ENCODE measurements at regions not wholly inside any gene's neighbourhood (a gene's known extent, or its start where the extent isn't known, plus 50 kb on each side); places are given as distances from the start of the nearest gene placed in this dataset.
A peak's percentile ranks its signal among the peaks of the same experiment; 100 is the strongest.

- Histone ChIP-seq H3K4me3 (no peak overlapping the region), H3K9me3 (no peaks in the 10 kb centered on the region), H3K27me3 (no peaks in the 10 kb centered on the region), H3K36me3 (no peaks in the 10 kb centered on the region), H3K4me1 (no peaks in the 10 kb centered on the region), H3K27ac (no peak overlapping the region)
- WGBS, 2 donors: 24 to 75% methylated on average over 1 of the region's 1 CpG
- no peak for TF ChIP-seq POLR2A (IDR thresholded peaks at IDR 0.05)
- no peak for TF ChIP-seq EP300 (IDR thresholded peaks at IDR 0.05)
- TF ChIP-seq POLR2AphosphoS5 (IDR thresholded peaks at IDR 0.05): no peak
- no peak for TF ChIP-seq CTCF (IDR thresholded peaks at IDR 0.05)
- no peak for DNase-seq
- intact Hi-C loops (cut with DNase I): no loop called here
These were observed 90.9 kb upstream of the GRAMD2B start for GRCh38 chr5:126332326-126332725.

- no peak for DNase-seq
- Histone ChIP-seq H3K27ac (no peak overlapping the region), H3K4me1 (peaks cover 0 to 7% (median 0%) of the 10 kb centered on the region in 4 donors), H3K9me3 (no peaks in the 10 kb centered on the region), H3K27me3 (no peaks in the 10 kb centered on the region), H3K4me3 (no peak overlapping the region), H3K36me3 (no peaks in the 10 kb centered on the region)
- 26 to 61% methylated on average over 7 of the region's 7 CpGs for WGBS, 2 donors
- no peak for TF ChIP-seq POLR2AphosphoS5 (IDR thresholded peaks at IDR 0.05)
- no peak for TF ChIP-seq EP300 (IDR thresholded peaks at IDR 0.05)
- no peak for TF ChIP-seq CTCF (IDR thresholded peaks at IDR 0.05)
- no peak for TF ChIP-seq POLR2A (IDR thresholded peaks at IDR 0.05)
- intact Hi-C loops (cut with DNase I): no loop called here
These were observed 88.4 kb upstream of the GRAMD2B start for GRCh38 chr5:126334760-126335159.

GRCh38 chr5:126335886-126336285 is 87.3 kb upstream of the GRAMD2B start:
- H3K9me3 ChIP-seq: no peaks in the 10 kb centered on the region
- 53% methylated on average over 2 of the region's 2 CpGs for WGBS, 2 donors
- H3K4me3 ChIP-seq: no peak overlapping the region
- intact Hi-C loops (cut with DNase I): no loop called here
- TF ChIP-seq POLR2A (IDR thresholded peaks at IDR 0.05) (no peak), CTCF (IDR thresholded peaks at IDR 0.05) (no peak), POLR2AphosphoS5 (IDR thresholded peaks at IDR 0.05) (no peak), EP300 (IDR thresholded peaks at IDR 0.05) (no peak)
- peaks cover 0 to 7% (median 0%) of the 10 kb centered on the region in 4 donors for H3K4me1 ChIP-seq
- no peaks in the 10 kb centered on the region for H3K27me3 ChIP-seq
- H3K27ac ChIP-seq: no peak overlapping the region
- no peaks in the 10 kb centered on the region for H3K36me3 ChIP-seq
- DNase-seq: no peak

- intact Hi-C loops (cut with DNase I): loop anchor here (1.0 to 2.0 kb wide), 2 partner anchors 201 to 262 kb away; partner anchors contain the start of gene PHAX
- H3K27ac ChIP-seq: no peak overlapping the region
- no peak for TF ChIP-seq CTCF (IDR thresholded peaks at IDR 0.05)
- TF ChIP-seq POLR2AphosphoS5 (IDR thresholded peaks at IDR 0.05): no peak
- no peak for TF ChIP-seq EP300 (IDR thresholded peaks at IDR 0.05)
- TF ChIP-seq POLR2A (IDR thresholded peaks at IDR 0.05): no peak
- H3K9me3 ChIP-seq: no peaks in the 10 kb centered on the region
- H3K27me3 ChIP-seq: no peaks in the 10 kb centered on the region
- H3K4me1 ChIP-seq: peaks cover 0 to 7% (median 0%) of the 10 kb centered on the region in 4 donors
- WGBS, 2 donors: 60 to 77% methylated on average over 7 of the region's 7 CpGs
- H3K36me3 ChIP-seq: no peaks in the 10 kb centered on the region
- DNase-seq: no peak
- no peak overlapping the region for H3K4me3 ChIP-seq
These were observed 84.6 kb upstream of the GRAMD2B start for GRCh38 chr5:126338635-126339034.

- no peaks in the 10 kb centered on the region for H3K27me3 ChIP-seq
- peaks cover 0 to 7% (median 0%) of the 10 kb centered on the region in 4 donors for H3K4me1 ChIP-seq
- no peaks in the 10 kb centered on the region for H3K9me3 ChIP-seq
- no peak overlapping the region for H3K27ac ChIP-seq
- 21 to 29% methylated on average over 4 of the region's 4 CpGs for WGBS, 2 donors
- intact Hi-C loops (cut with DNase I): loop anchor here (1.0 to 2.0 kb wide), 2 partner anchors 200 to 261 kb away; partner anchors contain the start of gene PHAX
- TF ChIP-seq CTCF (IDR thresholded peaks at IDR 0.05): peak; percentile 70 to 82 (median 79)
- no peak for TF ChIP-seq POLR2AphosphoS5 (IDR thresholded peaks at IDR 0.05)
- TF ChIP-seq EP300 (IDR thresholded peaks at IDR 0.05): no peak
- TF ChIP-seq POLR2A (IDR thresholded peaks at IDR 0.05): no peak
- DNase-seq: no peak
- no peaks in the 10 kb centered on the region for H3K36me3 ChIP-seq
- H3K4me3 ChIP-seq: no peak overlapping the region
These were observed 83.9 kb upstream of the GRAMD2B start for GRCh38 chr5:126339215-126339805.

Measured in sigmoid colon (tissue), 6 donors.